AG08396 (cell line): ENCODE measurements at regions not wholly inside any gene's neighbourhood (a gene's known extent, or its start where the extent isn't known, plus 50 kb on each side); places are given as distances from the start of the nearest gene placed in this dataset.
A peak's percentile ranks its signal among the peaks of the same experiment; 100 is the strongest.

Source experiments
- DNase-seq: peaks from one replicate; pipeline ENCODE4 v3.0.0; 2012; ENCODE audit warnings: low spot score, mixed read lengths

DNA sequence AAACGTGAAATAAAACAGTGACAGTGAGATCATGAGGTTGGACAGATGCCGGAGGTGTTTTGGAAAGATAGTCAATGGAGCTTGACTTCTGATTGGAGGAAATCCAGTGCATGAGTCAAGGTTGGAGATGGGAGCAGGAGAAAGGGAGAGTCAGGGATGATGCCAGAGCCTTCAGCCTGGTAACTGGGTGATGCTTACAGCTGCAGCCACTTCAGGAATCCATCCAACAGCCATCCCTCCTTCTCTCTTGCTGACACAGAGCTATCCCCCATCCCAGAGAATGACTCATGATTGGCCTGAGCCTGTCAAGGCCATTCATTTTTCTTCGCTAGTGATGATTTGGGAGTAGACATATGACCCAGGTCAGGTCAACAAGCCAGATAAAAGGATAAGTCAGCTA lies 112.8 kb downstream of the SAMD5 start:
- peak; percentile 45 for DNase-seq

DNA sequence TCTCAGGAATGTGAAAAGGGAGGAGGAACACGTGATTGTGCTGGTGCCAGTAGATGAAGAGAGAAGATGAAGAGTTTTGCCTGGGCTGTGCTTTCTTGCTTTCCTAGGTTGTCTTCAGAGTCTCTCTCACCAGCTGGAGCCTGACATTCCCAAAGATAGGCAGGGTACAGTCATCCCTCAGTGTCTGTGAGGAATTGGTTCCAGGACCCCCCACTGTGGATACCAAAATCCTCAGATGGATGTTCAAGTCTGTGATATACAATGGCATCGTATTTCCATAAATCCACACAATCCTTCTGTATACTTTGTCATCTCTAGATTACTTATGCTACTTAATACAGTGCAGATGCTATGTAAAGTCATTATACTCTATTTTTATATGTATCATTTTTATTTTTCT lies 113.5 kb downstream of the SAMD5 start:
- DNase-seq, result no peak

DNA sequence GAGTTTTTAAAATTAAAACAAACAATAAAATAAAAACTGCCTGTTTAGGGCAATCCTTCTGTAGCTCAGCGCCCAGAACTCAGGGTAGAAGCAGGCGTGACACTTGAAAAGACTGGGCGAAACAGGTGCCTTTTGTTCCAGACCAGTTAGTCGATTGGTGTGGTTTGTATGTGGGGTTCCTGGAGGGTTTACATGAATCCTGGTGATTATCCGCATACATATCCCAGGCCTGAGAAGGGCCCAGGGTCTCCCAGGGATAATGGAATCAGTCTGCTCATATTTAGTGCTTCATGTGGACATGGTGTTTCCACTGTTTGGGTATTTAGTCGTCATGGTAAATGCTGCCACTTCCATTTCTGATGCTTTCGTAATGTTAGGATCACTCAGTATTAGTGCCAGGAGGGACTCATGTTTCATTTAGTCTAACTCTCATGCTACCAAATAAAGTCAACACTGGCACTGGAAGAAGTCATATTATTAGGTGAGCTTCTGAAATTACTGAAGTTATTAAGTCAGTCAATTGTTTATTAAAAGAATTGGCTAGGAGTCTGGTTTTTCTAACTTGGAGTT lies 116.5 kb downstream of the SAMD5 start:
- DNase-seq, result no peak

DNA sequence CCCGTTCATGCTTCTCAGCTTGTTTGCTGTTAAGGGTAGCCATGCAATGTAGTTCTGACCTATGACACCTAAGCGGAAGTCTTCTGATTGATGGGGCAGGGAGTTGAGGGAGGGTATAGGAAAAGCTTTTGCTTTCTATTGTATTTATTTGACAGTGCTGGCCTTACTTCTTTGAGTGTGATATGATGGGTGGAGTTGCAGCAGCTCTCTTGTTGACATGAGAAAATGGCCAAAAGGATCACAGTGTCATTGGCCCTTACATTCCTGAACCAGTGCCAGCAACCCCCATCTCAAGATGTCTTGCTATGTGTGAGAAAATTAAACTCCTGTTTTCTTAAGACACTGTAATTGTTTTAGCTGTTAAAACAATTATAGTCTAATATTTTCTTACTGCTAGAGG lies 117.5 kb downstream of the SAMD5 start:
- no peak for DNase-seq

DNA sequence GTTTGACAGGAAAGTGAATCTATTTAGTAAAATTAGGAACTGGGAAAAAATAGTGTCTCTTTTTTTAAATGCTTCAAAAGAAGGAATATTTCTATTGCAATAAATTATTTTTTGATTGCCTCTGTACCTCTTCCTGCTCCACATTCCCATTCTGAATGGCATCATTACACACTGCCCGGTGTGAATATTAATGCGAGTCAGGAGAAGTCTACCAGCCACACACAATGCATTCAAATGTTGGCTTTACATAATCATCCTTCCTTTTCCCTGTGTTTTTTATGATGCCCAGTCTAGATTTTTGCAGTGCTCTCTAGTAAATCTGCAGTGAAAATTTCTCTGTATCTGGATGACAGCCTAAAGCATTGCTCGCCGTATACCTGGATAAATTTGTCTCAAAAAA lies 118.9 kb downstream of the SAMD5 start:
- DNase-seq, result no peak

DNA sequence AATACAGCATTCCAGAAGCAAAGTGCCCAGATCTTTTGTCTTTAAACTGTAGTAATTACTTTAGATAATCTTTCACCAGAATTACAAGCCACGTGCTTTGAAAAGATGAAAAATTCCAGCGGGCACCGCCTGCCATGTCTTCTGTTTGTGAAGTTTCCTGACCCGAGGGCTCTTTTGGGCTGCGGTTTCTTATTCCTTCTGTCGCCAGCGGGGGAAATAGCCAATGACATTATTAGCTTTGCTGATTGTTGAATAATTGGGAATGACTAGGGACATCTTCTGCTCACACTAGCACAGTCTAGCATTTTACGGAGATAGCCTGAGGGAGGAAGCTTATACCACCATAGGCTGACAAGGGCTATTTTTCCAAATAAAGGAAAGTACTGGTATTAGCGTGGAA lies 124.7 kb downstream of the SAMD5 start:
- DNase-seq, result no peak

DNA sequence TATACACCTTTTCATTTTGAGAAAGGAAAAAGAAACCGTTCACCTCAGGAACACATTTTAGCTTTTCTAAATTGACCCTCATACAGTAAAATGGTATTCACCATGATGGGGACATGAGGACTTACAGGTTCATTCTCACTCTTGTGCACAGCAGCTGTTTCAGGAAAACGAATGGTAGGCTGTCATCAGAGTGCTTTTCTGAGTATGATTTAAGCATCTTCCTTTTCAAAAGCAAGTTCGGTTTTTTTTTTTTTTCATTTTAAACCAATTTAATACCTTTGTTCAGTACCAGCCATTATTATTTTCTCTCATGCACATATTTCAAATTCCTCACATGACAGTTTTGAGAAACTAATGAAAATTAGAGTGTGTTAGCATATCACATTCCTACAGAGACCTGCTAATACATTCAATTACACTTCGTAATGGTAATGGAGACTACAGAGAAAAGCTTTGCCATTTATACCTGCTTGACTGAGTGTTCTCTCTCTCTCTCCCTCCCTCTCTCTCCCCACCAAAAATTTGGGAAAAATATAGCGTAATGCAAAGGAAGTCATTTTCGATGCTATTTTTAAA lies 129.2 kb downstream of the SAMD5 start:
- DNase-seq, result no peak

DNA sequence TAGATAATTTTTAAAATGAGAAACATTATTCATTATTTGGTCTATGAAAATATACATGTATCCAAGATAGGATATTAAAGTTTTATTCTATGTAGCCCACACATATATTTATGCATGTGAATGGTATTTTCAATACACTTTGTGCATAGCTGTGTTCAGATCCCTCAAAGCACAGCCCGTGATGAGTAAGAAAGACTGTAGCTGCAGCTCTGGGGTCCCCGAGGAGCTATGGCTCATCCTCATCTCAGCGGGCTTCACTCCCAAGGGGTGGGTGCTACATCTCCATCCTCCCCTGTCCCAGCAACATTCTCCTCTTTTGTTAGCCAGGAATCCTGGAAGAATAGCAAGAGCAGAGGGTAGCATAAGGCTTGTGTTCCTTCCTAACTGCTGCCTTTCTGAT lies 130.8 kb downstream of the SAMD5 start:
- no peak for DNase-seq

DNA sequence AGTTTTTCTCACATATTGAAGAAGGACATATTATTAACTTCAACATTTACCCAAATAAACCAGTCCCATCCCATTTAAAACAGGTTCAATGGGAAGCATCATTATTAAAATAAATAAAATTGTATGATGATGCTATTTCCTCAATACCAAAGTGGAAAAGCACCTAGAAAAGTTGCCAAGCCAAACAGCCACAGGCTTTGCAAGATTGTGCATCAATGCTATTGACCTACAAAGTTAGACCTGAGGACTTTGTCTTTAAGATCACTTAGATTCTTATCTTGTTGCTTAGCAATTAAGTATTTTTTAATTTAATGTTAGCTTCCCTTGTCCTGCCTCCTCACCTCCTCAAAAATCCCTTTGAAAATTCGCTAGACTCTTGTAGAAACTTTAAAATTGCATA lies 132.1 kb downstream of the SAMD5 start:
- no peak for DNase-seq

DNA sequence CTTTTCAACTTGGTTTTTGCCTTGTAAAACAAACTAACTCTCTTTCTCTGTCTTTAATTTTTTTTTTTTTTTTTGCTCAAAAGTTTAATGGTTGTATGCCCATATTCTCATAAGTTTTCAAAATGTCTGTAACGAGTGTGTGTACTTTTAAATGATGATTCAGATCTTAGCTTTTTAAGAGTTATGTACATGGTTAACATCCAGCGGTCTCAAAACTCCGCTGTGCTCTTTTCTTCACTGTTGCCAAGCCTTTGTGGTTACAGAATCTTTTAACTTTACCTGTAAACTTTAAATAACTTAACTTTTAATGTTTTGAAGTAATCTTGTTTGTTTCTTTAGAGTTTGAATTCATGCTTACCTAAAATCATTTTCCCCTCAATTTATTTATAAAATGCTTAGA lies 133.0 kb downstream of the SAMD5 start:
- DNase-seq, result no peak

DNA sequence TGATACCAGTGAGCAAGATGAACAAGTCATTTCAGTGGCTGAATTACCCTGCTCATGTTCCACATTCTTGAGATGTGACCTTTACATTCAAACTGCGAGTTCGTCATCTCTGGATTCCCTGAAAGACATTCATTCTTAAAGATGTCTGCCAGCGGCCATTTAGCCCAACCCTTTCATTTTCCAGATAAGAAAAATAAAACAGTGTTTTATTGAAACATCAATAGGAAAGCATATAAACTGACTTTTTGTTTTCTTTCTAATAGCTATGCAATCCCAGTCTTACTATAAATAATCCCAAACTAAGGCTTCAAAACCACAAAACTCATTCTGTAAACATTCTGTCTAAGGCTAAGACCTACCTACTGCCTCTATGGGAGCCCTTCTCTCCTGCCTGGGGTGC lies 134.0 kb downstream of the SAMD5 start:
- peak; percentile 12 for DNase-seq

DNA sequence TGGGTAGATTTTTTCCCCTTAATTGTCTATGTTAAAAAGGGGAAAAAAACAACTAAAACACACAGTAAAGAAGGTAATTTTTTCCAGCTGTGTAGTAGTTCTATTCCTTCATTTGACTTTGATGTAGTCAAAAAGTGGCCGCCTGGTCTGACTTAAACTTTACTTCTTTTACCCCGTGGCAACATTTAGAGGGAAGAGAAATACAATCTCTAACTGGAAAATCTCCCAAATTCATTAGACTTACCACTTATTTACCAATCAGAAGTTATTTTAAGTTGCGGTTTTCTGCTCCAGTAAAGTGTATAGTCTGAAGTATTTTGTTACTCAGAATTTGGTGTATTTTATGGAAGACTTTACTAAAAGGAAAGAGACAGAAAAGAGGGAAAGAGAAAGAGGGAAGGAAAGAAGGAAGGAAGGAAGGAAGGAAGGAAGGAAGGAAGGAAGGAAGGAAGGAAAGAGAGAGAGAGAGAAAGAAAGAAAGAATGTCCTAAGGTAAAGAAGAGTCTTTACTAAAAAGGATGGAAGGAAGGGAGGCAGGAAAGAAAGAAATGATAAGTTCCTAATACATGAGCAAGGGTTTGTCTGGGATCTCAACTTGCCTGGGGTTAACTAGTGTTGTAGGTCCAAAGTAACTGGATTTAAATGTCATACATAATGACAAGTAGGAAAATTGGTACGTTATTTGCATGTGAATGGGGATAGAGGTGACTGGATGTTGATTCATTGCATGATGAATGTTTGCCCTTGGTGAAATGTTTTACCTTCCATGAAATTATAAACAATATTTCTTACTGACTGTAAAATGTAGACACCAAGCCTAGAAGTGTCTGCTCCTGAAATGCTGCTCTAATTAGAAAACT lies 135.1 kb downstream of the SAMD5 start:
- no peak for DNase-seq

DNA sequence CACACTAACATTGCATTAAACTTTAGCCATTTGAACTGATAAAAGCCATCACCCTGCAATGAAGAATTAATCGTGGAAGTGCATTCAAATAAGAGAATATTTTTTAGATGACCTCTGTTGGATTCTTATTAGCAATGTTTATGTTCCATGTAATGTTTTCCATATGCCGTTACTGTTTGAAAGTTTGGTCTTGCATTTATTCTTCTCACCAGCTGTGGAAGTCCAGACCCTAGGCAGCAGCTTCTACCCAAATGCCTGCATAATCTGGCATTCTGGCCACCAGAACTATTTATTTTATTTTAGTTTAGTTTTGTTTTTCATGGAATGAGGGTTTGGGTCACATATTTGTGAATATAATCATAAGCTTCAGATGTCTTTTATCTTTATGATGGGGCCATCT lies 140.4 kb downstream of the SAMD5 start:
- DNase-seq, result no peak

DNA sequence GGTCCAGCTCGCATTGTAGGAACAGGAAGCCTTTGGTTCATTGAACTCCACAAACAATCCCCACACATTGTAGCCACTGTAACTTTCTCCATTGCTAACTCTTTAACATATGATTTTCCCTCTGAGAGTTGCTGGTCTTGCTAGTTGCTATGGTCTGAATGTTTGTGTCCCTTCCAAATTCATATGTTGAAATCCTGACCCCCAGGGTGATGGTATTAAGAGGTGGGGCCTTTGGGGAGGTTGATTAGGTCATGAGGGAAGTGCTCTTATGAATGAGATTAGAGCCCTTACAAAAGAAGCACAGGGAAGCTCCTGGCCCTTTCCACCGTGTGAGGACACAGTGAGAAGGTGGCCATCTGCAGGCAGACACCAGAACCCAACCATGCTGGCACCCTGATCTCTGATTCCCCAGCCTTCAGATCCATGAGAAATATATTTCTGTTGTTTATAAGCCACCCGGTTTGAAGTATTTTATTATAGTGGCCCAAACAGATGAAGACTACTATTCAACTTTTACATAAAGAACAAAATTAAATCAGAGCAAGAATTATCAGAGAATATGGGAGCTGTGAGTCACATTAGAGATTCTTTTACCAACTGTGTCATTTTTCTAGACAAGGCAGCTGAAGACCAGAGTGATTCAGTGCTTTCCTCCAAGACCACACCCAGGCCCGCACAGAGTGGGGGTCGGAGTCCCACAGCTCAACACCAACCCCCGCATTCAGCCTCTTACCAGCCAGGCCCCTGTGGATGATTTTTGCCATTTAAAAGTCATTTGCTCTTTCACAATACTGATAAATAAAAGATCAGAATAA lies 143.0 kb downstream of the SAMD5 start:
- DNase-seq, result no peak

DNA sequence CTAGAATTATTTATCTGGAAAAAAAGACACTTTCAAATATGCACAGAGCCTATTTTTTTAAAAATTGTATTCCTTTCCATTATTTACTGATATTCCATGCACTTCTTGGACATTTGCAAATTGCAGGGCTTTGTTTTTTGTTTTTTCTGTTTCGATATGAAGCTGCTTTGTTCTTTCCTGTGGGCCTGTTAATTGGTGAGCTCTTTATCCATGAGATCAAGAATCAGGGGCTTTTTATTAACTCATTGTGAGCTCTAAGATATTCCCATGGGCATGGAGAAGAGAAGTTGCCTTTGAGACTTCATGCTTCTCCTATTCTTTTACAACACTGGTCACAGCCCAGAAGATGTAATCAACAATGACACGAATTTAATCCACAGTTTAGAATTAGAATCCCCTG lies 145.1 kb downstream of the SAMD5 start:
- no peak for DNase-seq

DNA sequence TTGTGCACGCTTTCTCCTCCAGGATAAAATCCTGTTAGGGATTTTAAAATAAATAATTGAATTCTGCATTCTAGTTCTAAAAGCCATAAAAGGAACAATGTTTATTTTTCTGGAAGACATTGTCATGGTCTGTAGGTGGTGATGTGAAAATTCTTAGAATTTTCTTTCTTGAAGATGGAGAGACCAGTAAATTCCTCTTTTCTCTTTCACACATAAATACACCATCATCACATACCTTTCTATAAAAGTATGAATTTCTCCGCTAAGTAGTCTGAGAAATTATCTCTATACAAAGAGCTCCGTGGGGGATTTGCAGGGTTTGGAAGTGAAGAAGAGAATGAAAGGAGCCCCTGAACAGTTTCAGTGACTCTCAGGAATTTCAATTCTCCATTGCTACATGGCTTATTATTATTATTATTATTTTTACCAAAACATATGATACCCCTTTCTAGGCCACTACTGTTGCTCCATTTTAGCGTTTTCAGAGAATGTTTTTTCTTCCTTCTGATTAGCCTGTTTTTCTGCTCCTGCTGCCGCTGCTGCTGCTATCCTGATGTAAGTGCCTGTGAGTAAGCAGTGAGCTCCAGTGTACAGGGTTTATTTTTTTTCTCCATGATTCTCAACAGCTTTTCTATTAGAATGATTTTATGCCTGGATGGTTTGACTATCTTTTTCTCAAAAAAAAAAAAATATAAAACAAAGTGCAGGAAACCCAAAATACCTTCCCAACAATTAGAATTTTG lies 145.8 kb downstream of the SAMD5 start:
- DNase-seq, result no peak

DNA sequence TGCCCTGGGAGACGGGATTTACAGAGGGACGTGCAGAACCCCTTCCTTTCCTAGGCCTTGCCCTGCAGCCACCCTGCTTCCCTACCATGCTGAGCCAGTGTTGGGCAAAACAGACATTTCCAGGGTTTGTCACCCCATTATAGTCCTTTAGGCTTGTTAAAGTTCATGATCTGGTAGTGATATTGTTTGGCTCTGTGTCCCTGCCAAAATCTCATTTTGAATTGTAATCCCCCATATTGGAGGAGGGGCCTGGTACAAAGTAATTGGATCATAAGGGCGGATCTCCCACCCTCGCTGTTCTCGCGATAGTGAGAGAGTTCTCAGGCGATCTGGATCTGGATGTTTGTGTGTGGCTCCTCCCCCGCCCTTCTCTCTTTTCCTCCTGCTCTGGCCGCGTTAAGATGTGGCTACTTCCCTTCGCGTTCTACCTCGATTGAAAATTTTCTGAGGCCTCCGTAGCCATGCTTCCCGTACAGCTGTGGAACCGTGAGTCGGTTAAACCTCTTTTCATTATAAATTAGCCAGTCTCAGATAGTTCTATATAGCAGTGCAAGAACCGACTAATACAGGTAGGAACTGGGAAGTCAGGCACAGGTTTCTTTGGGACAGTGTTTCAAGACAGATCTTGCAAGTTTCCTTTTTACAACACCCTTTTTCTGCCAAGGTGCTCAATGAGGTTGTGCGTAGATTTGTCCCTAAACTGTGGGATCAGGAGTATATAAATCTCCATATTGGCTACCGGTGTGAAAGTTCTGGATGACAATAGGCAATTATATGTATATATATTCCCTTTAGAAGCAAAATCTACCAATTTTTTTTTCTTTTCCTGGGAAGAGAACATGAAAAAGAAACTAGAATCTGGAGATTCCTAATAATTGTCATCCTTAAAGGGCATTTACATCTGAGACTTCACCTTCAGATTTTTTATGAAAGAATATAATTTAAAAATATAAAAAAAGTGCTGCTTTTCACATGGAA lies 152.1 kb downstream of the SAMD5 start:
- DNase-seq, result no peak

DNA sequence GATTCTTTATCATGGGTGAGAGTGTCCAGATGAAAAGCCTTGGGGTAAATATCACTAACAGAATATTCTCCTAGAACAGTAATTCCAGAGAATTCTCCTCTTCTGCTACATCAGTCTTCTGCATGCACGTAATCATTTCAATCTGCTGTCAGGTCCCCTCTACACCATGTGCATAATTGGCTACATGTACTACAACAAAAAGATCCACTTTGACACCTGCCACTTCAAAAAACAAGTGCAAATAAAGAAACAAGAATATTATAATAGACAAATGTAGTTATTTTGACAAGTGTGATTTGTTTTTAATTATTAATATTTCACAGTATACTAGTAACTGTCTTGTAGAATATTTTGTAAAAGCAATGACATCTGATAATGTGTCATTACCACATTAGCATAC lies 154.2 kb downstream of the SAMD5 start:
- DNase-seq, result no peak

DNA sequence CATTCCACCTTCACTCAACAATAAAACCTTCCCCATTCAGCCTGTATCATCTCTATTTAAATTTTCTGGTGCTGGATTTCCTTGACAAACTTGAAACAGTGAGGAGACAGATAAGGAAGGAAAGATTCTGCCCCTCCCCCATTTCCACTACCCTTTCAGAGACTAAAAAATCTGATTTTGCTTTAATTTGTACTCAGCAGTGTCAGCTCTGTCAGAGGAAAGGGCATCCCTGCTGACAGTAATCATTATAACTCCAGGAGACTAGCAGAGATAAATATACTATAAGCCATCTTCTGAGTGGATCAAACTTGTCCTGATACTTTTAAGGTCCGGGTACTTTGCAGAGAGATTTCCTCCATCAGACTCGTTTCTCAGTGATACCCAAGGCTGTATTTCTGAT lies 155.6 kb downstream of the SAMD5 start:
- no peak for DNase-seq

DNA sequence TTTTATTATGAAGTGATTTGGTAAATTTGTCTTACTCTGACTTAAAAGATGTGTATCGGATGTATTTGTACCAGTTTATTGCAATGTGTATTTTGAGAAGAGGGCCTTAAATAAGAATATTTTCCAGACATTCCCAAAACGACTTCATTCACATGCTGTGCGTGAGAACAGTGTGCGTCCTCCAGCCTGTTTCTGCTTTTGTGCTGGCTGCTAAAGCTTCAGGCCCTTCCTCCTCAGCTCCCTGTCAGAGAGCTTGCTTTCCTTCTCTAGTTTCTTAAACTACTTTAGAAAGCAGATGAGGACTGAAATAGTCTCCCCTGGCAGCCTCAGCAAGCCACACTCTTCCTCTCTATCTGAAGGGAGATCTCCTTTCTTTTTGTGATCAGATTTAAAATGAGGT lies 157.8 kb downstream of the SAMD5 start:
- no peak for DNase-seq

DNA sequence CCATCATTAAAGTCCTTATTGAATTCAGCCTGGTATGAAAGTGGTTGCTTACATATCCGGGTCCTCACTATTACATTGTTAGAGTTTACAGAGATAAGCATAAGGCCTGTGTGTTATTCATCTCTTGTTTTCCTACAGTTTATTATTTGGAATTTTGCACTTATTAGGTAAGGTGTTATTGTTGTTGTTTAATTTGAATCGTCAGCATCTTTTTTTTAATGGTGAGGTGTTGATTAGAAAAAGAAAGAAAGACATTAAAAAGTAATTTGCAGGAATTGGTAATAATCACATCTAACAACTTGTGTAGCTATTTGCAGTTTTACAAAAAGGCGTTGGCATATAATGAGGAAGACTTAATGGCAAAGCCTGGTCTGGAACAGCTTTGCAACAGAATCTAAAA lies 158.6 kb downstream of the SAMD5 start:
- DNase-seq, result no peak
